Activated CD4-positive, alpha-beta T cell treated with anti-CD3 and anti-CD28 coated beads for 48 hours (primary cell): ENCODE measurements at regions not wholly inside any gene's neighbourhood (a gene's known extent, or its start where the extent isn't known, plus 50 kb on each side); places are given as distances from the start of the nearest gene placed in this dataset.
"Not testable (repeated sequence)": the region's sequence is repeated elsewhere in the genome, so short reads cannot be mapped to it uniquely, and the experiment has no call there.

Experiments
- DNase-seq: peaks from one replicate; pipeline ENCODE4 v3.0.0-alpha.2; 2020

- no peak for DNase-seq
These were observed 103.1 kb upstream of the MYO10 start for GRCh38 chr5:17039170-17039569.

GRCh38 chr5:17042041-17042440 lies 106.0 kb upstream of the MYO10 start:
- no peak for DNase-seq

- no peak for DNase-seq
These were observed 110.2 kb upstream of the MYO10 start for GRCh38 chr5:17046320-17046719.

GRCh38 chr5:17050236-17050635 lies 114.1 kb upstream of the MYO10 start:
- no peak for DNase-seq

- no peak for DNase-seq
These were observed 118.8 kb upstream of the MYO10 start for GRCh38 chr5:17054911-17055310.

- no peak for DNase-seq
These were observed 120.1 kb upstream of the MYO10 start for GRCh38 chr5:17056141-17056631.

- DNase-seq, result no peak
These were observed 122.3 kb upstream of the MYO10 start for GRCh38 chr5:17058438-17058837.

GRCh38 chr5:17061973-17062470 lies 125.9 kb upstream of the MYO10 start:
- no peak for DNase-seq

GRCh38 chr5:17062741-17063140 lies 126.7 kb upstream of the MYO10 start:
- not testable (repeated sequence) for DNase-seq

GRCh38 chr5:17064241-17064640 lies 128.2 kb upstream of the MYO10 start:
- no peak for DNase-seq

- DNase-seq, result no peak
These were observed 129.4 kb upstream of the MYO10 start for GRCh38 chr5:17065458-17065857.

- DNase-seq, result not testable (repeated sequence)
These were observed 129.9 kb upstream of the MYO10 start for GRCh38 chr5:17066026-17066425.

- no peak for DNase-seq
These were observed 131.7 kb upstream of the MYO10 start for GRCh38 chr5:17067657-17068392.

GRCh38 chr5:17069995-17070511 lies 134.0 kb upstream of the MYO10 start:
- no peak for DNase-seq

- no peak for DNase-seq
These were observed 134.6 kb upstream of the MYO10 start for GRCh38 chr5:17070647-17071046.

GRCh38 chr5:17075236-17075635 lies 139.1 kb upstream of the MYO10 start:
- DNase-seq, result no peak

- DNase-seq, result no peak
These were observed 140.2 kb upstream of the MYO10 start for GRCh38 chr5:17076272-17076671.

- no peak for DNase-seq
These were observed 139.8 kb upstream of the BASP1 start for GRCh38 chr5:17077440-17078233.

- no peak for DNase-seq
These were observed 137.9 kb upstream of the BASP1 start for GRCh38 chr5:17079562-17079961.

GRCh38 chr5:17080361-17080760 lies 137.1 kb upstream of the BASP1 start:
- DNase-seq, result no peak

GRCh38 chr5:17081142-17081541 lies 136.3 kb upstream of the BASP1 start:
- DNase-seq, result no peak

- DNase-seq, result not testable (repeated sequence)
These were observed 134.2 kb upstream of the BASP1 start for GRCh38 chr5:17083276-17083675.

- DNase-seq, result no peak
These were observed 130.4 kb upstream of the BASP1 start for GRCh38 chr5:17087035-17087434.

GRCh38 chr5:17088051-17088450 lies 129.4 kb upstream of the BASP1 start:
- DNase-seq, result no peak
